ENCODE measurements at regions not wholly inside any gene's neighbourhood (a gene's known extent, or its start where the extent isn't known, plus 50 kb on each side); places are given as distances from the start of the nearest gene placed in this dataset.
"Not testable (repeated sequence)": the region's sequence is repeated elsewhere in the genome, so short reads cannot be mapped to it uniquely, and the experiment has no call there.

DNA sequence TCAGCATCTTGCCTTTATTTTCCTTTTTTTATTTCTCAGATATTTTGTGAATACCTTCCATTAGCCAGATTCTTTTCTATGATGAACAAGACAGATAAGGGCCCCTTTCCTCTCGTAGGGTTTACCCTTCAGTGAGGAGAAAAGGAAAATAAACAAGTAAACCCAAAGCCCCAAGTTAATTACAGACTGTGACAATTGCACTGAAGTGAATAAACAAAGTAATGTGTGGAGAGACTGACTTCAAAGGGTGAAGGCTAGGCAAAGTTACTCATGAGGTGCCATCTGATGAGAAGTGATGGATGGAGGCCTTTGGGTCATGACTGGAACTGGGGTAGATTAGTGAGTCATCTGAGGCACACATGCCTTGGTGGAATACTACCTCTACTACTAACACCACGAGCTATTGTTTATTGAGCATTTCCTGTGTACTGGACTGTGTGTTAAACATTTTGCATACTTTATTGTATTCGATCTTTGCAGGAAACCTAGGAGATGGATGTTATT, 143.4 kb upstream of the PRICKLE1 start:
- H3K36me3 Mint-ChIP-seq (ENCODE audit: low read depth) = no peaks in the 10 kb centered on the region
- H3K27ac Mint-ChIP-seq = no peak overlapping the region
- H3K4me1 Mint-ChIP-seq (ENCODE audit: low read depth) = no peaks in the 10 kb centered on the region
- H3K27me3 Mint-ChIP-seq = no peaks in the 10 kb centered on the region
- H3K9me3 Mint-ChIP-seq = no peaks in the 10 kb centered on the region
- H3K4me3 Mint-ChIP-seq = no peak overlapping the region
- intact Hi-C loops (cut with micrococcal nuclease) = no loop called here

DNA sequence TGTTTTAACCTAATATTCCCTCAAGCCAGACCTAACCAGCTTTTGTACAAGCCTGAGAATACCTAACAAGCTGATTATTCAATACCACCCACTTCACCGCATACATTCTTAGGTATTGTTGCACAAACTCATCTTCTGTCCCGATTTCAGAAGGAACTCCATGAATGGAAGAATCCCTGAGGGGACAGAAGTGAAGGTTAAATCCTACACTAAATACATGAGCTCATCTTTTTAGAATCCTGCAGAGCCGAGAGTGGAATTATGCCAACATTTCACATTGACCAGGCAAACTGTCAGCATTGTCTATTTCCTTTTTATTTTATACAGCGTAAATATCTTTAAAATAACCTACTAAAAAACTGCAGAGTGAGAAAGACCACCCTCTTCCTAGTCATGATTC, 140.7 kb upstream of the PRICKLE1 start:
- Mint-ChIP-seq H3K36me3 (ENCODE audit: low read depth) (no peaks in the 10 kb centered on the region), H3K4me1 (ENCODE audit: low read depth) (no peaks in the 10 kb centered on the region), H3K27ac (no peak overlapping the region), H3K4me3 (no peak overlapping the region), H3K27me3 (no peaks in the 10 kb centered on the region), H3K9me3 (peaks cover 6% of the 10 kb centered on the region)
- intact Hi-C loops (cut with micrococcal nuclease) = no loop called here

- H3K4me1 Mint-ChIP-seq (ENCODE audit: low read depth) = no peaks in the 10 kb centered on the region
- H3K9me3 Mint-ChIP-seq = peaks cover 14% of the 10 kb centered on the region
- no peaks in the 10 kb centered on the region for H3K36me3 Mint-ChIP-seq (ENCODE audit: low read depth)
- intact Hi-C loops (cut with micrococcal nuclease) = no loop called here
- H3K27me3 Mint-ChIP-seq = no peaks in the 10 kb centered on the region
- no peak overlapping the region for H3K27ac Mint-ChIP-seq
- no peak overlapping the region for H3K4me3 Mint-ChIP-seq
Observed at GRCh38 chr12:42729535-42729900, 140.0 kb upstream of the PRICKLE1 start.

DNA sequence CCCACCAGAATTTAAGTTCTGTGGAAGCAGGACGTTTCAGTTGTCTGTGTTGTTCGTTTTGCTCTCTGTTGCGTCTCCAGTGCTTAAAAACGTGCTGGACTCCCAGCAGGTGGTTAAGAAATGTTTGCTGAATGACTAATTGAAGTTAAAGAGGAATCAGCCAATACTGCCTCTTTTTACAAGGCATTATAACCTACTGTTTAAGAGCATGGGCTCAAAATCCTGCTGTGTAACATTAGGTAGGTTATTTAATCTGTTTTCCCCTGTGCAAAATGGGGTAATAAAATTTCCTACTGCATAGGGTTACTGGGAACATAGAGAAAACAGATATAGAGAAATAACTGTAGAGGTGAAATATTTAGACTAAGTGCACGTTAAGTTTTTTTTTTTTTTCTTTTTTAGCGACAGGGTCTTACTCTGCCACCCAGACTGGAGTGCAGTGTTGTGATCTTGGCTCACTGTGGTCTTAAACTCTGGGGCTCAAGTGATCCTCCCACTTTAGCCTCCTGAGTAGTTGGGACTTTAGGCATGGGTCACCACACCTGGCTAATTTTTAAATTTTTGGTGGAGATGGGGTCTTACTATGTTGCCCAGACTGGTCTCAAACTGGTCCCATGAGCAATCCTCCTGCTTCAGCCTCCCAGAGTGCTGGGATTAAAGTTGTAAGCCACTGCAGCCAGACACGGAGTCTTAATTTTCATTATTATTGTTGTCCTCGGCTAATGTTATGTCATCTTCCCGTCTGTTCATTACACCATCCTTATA, 139.4 kb upstream of the PRICKLE1 start:
- no peaks in the 10 kb centered on the region for H3K4me1 Mint-ChIP-seq (ENCODE audit: low read depth)
- H3K9me3 Mint-ChIP-seq = peaks cover 18% of the 10 kb centered on the region
- intact Hi-C loops (cut with micrococcal nuclease) = no loop called here
- H3K36me3 Mint-ChIP-seq (ENCODE audit: low read depth) = no peaks in the 10 kb centered on the region
- no peak overlapping the region for H3K4me3 Mint-ChIP-seq
- H3K27ac Mint-ChIP-seq = no peak overlapping the region
- no peaks in the 10 kb centered on the region for H3K27me3 Mint-ChIP-seq

GRCh38 chr12:42728287-42728686, 138.7 kb upstream of the PRICKLE1 start:
- H3K4me3 Mint-ChIP-seq = no peak overlapping the region
- intact Hi-C loops (cut with micrococcal nuclease) = no loop called here
- H3K27ac Mint-ChIP-seq = no peak overlapping the region
- no peaks in the 10 kb centered on the region for H3K4me1 Mint-ChIP-seq (ENCODE audit: low read depth)
- H3K36me3 Mint-ChIP-seq (ENCODE audit: low read depth) = no peaks in the 10 kb centered on the region
- H3K27me3 Mint-ChIP-seq = no peaks in the 10 kb centered on the region
- H3K9me3 Mint-ChIP-seq = peaks cover 18% of the 10 kb centered on the region

GRCh38 chr12:42725809-42726208, 136.3 kb upstream of the PRICKLE1 start:
- intact Hi-C loops (cut with micrococcal nuclease) = no loop called here
- H3K4me1 Mint-ChIP-seq (ENCODE audit: low read depth) = no peaks in the 10 kb centered on the region
- H3K36me3 Mint-ChIP-seq (ENCODE audit: low read depth) = no peaks in the 10 kb centered on the region
- no peak overlapping the region for H3K27ac Mint-ChIP-seq
- peaks cover 27% of the 10 kb centered on the region for H3K9me3 Mint-ChIP-seq
- no peak overlapping the region for H3K4me3 Mint-ChIP-seq
- H3K27me3 Mint-ChIP-seq = no peaks in the 10 kb centered on the region

GRCh38 chr12:42716491-42716891, 126.9 kb upstream of the PRICKLE1 start:
- intact Hi-C loops (cut with micrococcal nuclease) = no loop called here
- Mint-ChIP-seq H3K27me3 (no peaks in the 10 kb centered on the region), H3K4me1 (ENCODE audit: low read depth) (no peaks in the 10 kb centered on the region), H3K9me3 (peaks cover 20% of the 10 kb centered on the region), H3K4me3 (no peak overlapping the region), H3K36me3 (ENCODE audit: low read depth) (no peaks in the 10 kb centered on the region), H3K27ac (no peak overlapping the region)

- intact Hi-C loops (cut with micrococcal nuclease); H3K36me3 Mint-ChIP-seq (ENCODE audit: low read depth): not testable (repeated sequence)
Observed at GRCh38 chr12:42713566-42713965, 124.0 kb upstream of the PRICKLE1 start.

DNA sequence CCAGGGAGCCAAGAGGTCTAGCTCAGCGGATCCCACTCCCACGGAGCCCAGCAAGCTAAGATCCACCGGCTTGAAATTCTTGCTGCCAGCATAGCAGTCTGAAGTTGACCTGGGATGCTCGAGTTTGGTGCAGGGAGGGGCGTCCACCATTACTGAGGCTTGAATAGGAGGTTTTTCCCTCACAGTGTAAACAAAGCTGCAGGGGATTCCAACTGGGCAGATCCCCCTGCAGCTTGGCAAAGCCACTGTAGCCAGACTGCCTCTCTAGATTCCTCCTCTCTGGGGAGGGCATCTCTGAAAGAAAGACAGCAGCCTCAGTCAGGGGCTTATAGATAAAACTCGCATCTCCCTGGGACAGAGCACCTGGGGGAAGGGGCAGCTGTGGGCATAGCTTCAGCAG, 118.8 kb upstream of the PRICKLE1 start:
- H3K9me3 Mint-ChIP-seq = peaks cover 15% of the 10 kb centered on the region
- H3K4me3 Mint-ChIP-seq; H3K27me3 Mint-ChIP-seq; H3K4me1 Mint-ChIP-seq (ENCODE audit: low read depth); H3K27ac Mint-ChIP-seq; H3K36me3 Mint-ChIP-seq (ENCODE audit: low read depth); intact Hi-C loops (cut with micrococcal nuclease): not testable (repeated sequence)

More at GRCh38 chr12:42713566-42713965, 124.0 kb upstream of the PRICKLE1 start:
- not testable (repeated sequence) for H3K4me1 Mint-ChIP-seq (ENCODE audit: low read depth); H3K27me3 Mint-ChIP-seq; H3K27ac Mint-ChIP-seq; H3K4me3 Mint-ChIP-seq
- H3K9me3 Mint-ChIP-seq = peaks cover 31% of the 10 kb centered on the region

GRCh38 chr12:42707312-42708226, 118.0 kb upstream of the PRICKLE1 start:
- intact Hi-C loops (cut with micrococcal nuclease) = no loop called here
- H3K36me3 Mint-ChIP-seq (ENCODE audit: low read depth) = no peaks in the 10 kb centered on the region
- no peak overlapping the region for H3K4me3 Mint-ChIP-seq
- H3K27ac Mint-ChIP-seq = no peak overlapping the region
- peaks cover 15% of the 10 kb centered on the region for H3K9me3 Mint-ChIP-seq
- H3K4me1 Mint-ChIP-seq (ENCODE audit: low read depth) = no peaks in the 10 kb centered on the region
- peaks cover 1% of the 10 kb centered on the region for H3K27me3 Mint-ChIP-seq

DNA sequence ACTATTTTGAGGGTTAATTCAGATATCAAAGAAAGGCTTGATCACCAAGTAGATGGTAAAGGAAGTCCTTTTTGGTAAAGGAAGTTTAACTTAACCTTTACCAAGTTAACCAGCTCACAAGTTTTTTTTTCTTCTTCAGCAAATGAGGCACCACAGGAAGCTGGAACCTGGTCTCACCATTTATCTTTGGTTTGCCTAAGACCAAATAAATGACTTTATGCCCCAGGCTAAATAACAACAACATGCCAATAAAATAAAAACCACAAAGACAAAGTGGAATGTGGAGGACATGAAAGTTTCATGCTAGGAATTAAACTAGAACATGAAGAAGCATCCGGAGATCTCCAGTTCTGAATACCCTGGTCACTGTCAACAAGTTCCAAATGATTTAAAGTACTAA, 116.8 kb upstream of the PRICKLE1 start:
- no peaks in the 10 kb centered on the region for H3K36me3 Mint-ChIP-seq (ENCODE audit: low read depth)

DNA sequence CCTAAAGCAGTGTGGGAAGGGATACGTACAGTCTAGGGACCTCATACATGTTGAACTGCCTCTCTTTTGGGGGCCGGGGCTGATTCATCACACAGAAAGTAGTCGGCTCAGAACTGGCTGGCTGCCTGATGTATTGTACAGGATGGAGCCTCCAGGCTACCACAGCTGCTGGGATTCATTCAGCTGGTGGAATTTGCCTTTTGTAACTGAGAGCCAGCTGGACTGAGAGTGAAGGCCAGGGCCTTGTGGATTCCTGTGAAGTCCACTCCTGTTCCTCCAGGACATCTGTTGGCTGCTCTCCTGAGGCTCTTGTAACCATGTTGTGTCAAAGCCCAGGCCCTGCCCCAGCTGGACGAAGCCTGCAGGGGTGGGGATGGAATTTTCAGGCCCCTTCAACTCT, 116.3 kb upstream of the PRICKLE1 start:
- no peaks in the 10 kb centered on the region for H3K36me3 Mint-ChIP-seq (ENCODE audit: low read depth)
- H3K4me1 Mint-ChIP-seq (ENCODE audit: low read depth) = no peaks in the 10 kb centered on the region
- H3K4me3 Mint-ChIP-seq = no peak overlapping the region
- no peak overlapping the region for H3K27ac Mint-ChIP-seq
- intact Hi-C loops (cut with micrococcal nuclease) = no loop called here
- peaks cover 1% of the 10 kb centered on the region for H3K27me3 Mint-ChIP-seq
- peaks cover 8% of the 10 kb centered on the region for H3K9me3 Mint-ChIP-seq

More for the DNA sequence above, 116.8 kb upstream of the PRICKLE1 start:
- Mint-ChIP-seq H3K4me3 (no peak overlapping the region), H3K27ac (no peak overlapping the region), H3K9me3 (peaks cover 13% of the 10 kb centered on the region), H3K27me3 (peaks cover 1% of the 10 kb centered on the region), H3K4me1 (ENCODE audit: low read depth) (no peaks in the 10 kb centered on the region)
- intact Hi-C loops (cut with micrococcal nuclease) = no loop called here

DNA sequence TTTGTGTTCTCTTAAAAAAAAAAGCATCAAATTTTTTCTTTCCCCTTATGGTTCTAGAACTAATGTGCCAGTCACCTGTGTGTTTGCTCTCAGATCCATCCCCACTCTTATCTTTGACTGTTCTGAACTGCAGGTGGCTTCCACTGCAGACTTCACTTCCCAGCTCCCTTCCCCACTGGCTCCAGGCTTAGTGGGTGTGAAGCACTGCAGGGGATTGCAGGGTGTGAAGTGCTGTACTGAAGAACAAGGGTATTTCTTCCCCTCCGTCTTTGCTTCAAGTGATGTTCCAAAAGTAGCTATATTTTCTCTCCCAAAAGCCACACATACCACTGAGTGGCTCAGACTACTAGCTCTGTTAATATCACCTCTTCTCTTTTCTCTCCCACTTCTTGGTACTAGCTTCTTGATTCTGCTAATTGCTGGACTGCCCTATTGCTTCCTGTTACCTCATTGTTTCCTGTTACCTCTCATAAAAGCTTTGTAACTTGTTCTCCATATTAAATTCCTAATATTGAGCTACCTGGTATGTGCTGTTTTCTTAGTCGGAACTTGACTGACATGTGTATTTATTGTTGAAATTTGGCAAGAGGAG, 115.4 kb upstream of the PRICKLE1 start:
- Mint-ChIP-seq H3K9me3 (no peaks in the 10 kb centered on the region), H3K27ac (no peak overlapping the region), H3K36me3 (ENCODE audit: low read depth) (no peaks in the 10 kb centered on the region), H3K4me3 (no peak overlapping the region), H3K27me3 (peaks cover 1% of the 10 kb centered on the region), H3K4me1 (ENCODE audit: low read depth) (no peaks in the 10 kb centered on the region)
- intact Hi-C loops (cut with micrococcal nuclease) = no loop called here

DNA sequence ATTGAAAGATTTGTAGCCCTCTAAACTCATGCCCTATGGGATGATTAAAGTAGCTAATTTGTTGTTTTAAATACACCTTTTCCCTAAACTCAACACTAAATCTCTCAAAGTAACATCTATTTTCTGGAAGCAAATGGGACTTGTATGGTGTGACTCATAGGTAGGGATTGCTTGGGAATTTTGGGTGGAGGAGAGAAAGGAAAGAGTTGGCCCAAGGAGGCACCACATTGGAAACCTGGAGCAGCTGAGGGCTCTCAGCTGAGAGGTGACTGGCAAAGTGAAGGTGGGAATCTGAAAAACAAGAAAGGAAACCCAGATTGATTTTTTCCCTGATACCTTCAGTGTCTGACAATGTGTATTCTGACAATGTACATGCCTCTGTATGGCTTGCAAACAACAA, 114.8 kb upstream of the PRICKLE1 start:
- H3K4me3 Mint-ChIP-seq = no peak overlapping the region
- intact Hi-C loops (cut with micrococcal nuclease) = no loop called here
- H3K27ac Mint-ChIP-seq = no peak overlapping the region

More for the DNA sequence above, 114.8 kb upstream of the PRICKLE1 start:
- Mint-ChIP-seq H3K36me3 (ENCODE audit: low read depth) (no peaks in the 10 kb centered on the region), H3K4me1 (ENCODE audit: low read depth) (no peaks in the 10 kb centered on the region), H3K27me3 (peaks cover 1% of the 10 kb centered on the region), H3K9me3 (no peaks in the 10 kb centered on the region)

Data from dendritic cell treated with granulocyte-macrophage colony-stimulating factor and Interleukin-4, amounts not matched to agents 40 ng/mL and 50 ng/mL, for 4 days (primary cell).